Kidney (tissue), 13 donors: ENCODE measurements at regions not wholly inside any gene's neighbourhood (a gene's known extent, or its start where the extent isn't known, plus 50 kb on each side); places are given as distances from the start of the nearest gene placed in this dataset.

ENCODE experiments used
- DNase-seq, 5 donors: peaks; one replicate each; pipeline ENCODE4 v3.0.0-alpha.2; 2013 to 2020
- FAIRE-seq: peaks from 2 replicates; lab custom pipeline; 2012; peaks lifted over from hg19 to GRCh38; lab: Jason Lieb, UNC
- H3K27ac ChIP-seq, 2 donors: one replicate each; pipeline ENCODE4 v1.7.0; 2013; ENCODE audit warnings: low read depth in 2 of 2, low read length in 2 of 2, inconsistent platforms in 1 of 2
- H3K27me3 ChIP-seq: one replicate; pipeline ENCODE4 v1.7.1; 2013; ENCODE audit warnings: low read length, inconsistent platforms; ENCODE audit not compliant: control insufficient read depth, insufficient read depth
- H3K36me3 ChIP-seq, 3 donors: one replicate each; pipeline versions ENCODE4 v1.7.0 to v1.7.1; 2013; ENCODE audit warnings: low read length in 3 of 3, control low read depth in 1 of 3, inconsistent platforms in 1 of 3; ENCODE audit not compliant: insufficient read depth in 3 of 3, control insufficient read depth in 2 of 3
- H3K4me1 ChIP-seq, 3 donors: one replicate each; pipeline versions ENCODE4 v1.7.0 to v1.7.1; 2013; ENCODE audit warnings: low read length in 3 of 3, inconsistent platforms in 1 of 3, low read depth in 1 of 3; ENCODE audit not compliant: control insufficient read depth in 2 of 3, insufficient read depth in 2 of 3
- H3K4me3 ChIP-seq, 3 donors: one replicate each; pipeline versions ENCODE4 v1.7.0 to v1.8.1; 2013; ENCODE audit warnings: low read length in 3 of 3, control low read depth in 1 of 3, inconsistent platforms in 1 of 3
- H3K9ac ChIP-seq, 3 donors: one replicate each; pipeline versions ENCODE4 v1.7.0 to v1.7.1; 2013; ENCODE audit warnings: low read length in 3 of 3, control low read depth in 1 of 3, inconsistent platforms in 1 of 3
- H3K9me3 ChIP-seq, 3 donors: one replicate each; pipeline versions ENCODE4 v1.7.0 to v1.7.1; 2013; ENCODE audit warnings: low read length in 3 of 3, control low read depth in 1 of 3, inconsistent platforms in 1 of 3; ENCODE audit not compliant: control insufficient read depth in 2 of 3, insufficient read depth in 1 of 3
- CTCF ChIP-seq: IDR thresholded peaks from 3 replicates; pipeline ENCODE4 v1.5.1; 2012; ENCODE audit warnings: mild to moderate bottlenecking, moderate library complexity, borderline replicate concordance; ENCODE audit not compliant: insufficient read depth; ENCODE audit errors: extremely low read depth
- intact Hi-C: fragments of 100-400 bp; cut with DNase I; formaldehyde crosslinking; loops from one replicate; pipeline ENCODE4 v1.11.1; 2022
- donor health status: control.
- donor health status: control.
- donor health status: control.
- donor health status: control.
- donor health status: control.
- donor health status: DM: yes; HTN: yes; CAD: no.
- donor health status: Normal renal cell carcinoma (clear cell type).

DNA sequence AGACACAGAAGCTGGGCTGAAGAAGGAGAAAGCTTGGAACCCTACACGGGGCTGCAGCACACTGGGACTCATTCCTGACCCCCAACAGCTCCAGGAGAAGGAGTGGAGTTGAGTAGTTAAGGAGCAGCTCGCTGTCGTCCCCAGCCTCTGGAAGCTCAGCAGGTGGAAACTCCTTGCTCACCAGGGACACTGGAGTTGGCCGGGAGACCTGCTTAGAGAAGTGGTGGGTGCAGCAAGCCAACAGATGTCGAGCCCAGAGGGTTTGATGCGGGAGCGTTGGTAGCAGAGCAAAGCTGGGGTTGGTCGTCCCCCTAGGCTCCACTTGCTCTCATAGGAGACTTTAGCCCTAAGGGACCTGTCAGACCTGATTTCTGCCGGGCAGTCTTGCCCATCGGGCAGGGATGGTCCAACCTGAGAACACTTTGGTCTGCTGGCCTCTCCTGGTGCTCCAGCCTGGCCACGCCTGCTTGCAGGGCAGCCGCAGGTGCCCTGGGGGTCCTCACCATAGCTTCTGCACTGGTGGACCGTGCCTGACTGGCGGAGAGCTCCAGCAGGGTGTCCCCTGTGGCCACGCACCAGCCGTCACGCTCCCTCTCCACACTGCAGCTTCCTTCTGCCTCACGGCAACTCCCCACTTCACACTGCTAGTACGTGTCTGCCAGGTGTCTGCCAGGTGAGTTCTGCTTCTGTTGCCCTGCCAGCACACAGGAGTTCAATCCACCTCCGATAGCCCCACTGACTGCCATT lies 353.7 kb downstream of the GASK1B start:
- TF ChIP-seq CTCF: no peak
- intact Hi-C loops: no loop called here
- Histone ChIP-seq H3K4me3 (no peak overlapping the region), H3K4me1 (no peaks in the 10 kb centered on the region), H3K27ac (no peak overlapping the region), H3K9me3 (no peaks in the 10 kb centered on the region), H3K27me3 (no peaks in the 10 kb centered on the region), H3K36me3 (no peaks in the 10 kb centered on the region), H3K9ac (no peak overlapping the region)
- DNase-seq (peak in 1 of 5 donors; percentile 48), FAIRE-seq (no peak)

DNA sequence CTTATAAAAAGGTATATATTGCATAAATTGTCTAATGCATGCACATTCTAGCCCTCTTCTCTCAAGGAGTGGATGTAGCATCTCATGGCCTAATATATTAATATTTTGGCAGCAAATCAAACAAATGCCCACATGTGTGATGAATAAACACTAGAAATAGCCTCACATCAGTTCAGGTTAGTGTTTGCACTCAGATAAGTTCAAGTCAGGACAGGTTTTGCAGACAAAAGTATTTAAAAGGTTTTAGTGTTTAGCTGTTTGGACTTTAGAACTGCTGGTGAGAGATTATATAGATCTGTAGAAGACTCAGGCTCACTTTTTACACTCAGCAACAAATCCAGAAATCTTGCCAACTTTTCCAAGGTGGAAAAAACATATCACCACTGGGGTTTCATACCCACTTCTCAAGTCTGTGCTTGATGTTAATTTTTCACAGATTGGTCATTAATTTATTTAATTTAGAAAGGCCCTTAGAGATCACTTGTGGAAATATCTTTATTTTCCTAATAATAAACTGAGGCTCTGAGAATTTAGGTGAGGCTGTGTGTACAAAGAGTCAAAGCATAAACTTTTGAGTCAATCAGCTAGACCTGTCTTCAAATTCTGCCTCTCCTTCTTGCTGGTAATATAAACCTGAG lies 362.6 kb downstream of the GASK1B start:
- Histone ChIP-seq H3K27ac (no peak overlapping the region), H3K9ac (no peak overlapping the region), H3K4me3 (no peak overlapping the region), H3K36me3 (no peaks in the 10 kb centered on the region), H3K27me3 (no peaks in the 10 kb centered on the region), H3K9me3 (no peaks in the 10 kb centered on the region), H3K4me1 (no peaks in the 10 kb centered on the region)
- FAIRE-seq: no peak
- intact Hi-C loops: no loop called here
- TF ChIP-seq CTCF: no peak
- no peak for DNase-seq

DNA sequence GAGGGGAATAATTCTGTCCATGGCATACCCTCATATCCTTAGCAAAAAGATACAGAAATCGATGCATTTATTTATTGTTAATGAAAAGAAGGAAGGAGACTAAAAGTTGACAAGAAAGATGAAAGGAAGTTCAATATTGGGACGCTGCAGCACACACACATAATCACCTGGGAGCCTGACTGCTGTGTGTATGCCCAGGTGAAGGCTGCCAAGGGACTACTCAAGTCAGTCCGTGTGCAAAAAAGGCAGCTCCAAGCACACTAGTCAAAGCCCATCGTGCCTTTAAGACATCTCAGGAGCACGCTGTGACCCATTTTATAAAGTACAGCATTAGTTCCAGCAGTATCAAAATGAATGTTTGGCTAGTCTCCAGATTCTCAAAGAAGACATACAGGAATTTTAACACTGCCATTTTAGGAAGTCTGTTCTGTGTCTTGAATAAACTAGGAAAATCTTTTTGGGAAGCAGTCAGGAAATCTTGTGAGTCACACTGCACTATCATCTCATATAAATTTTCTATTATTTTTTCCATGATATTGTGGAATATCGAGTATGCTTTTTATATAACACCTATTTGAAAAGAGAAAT lies 363.9 kb downstream of the GASK1B start:
- TF ChIP-seq CTCF: no peak
- FAIRE-seq: no peak
- Histone ChIP-seq H3K9me3 (no peaks in the 10 kb centered on the region), H3K27me3 (no peaks in the 10 kb centered on the region), H3K36me3 (no peaks in the 10 kb centered on the region), H3K4me3 (no peak overlapping the region), H3K4me1 (no peaks in the 10 kb centered on the region), H3K9ac (no peak overlapping the region), H3K27ac (no peak overlapping the region)
- intact Hi-C loops: no loop called here
- no peak for DNase-seq
